ENCODE measurements at regions not wholly inside any gene's neighbourhood (a gene's known extent, or its start where the extent isn't known, plus 50 kb on each side); places are given as distances from the start of the nearest gene placed in this dataset.

GRCh38 chr5:17357504-17357903, 140.1 kb downstream of the BASP1 start:
- H3K4me1 Mint-ChIP-seq (ENCODE audit: insufficient read depth, unreplicated experiment), result no peaks in the 10 kb centered on the region
- H3K9me3 Mint-ChIP-seq (ENCODE audit: unreplicated experiment), result no peaks in the 10 kb centered on the region
- no peak for DNase-seq (ENCODE audit: unreplicated experiment)
- CTCF ChIA-PET, result no interaction called here
- H3K4me3 Mint-ChIP-seq (ENCODE audit: unreplicated experiment), result no peak overlapping the region
- POLR2A ChIA-PET, result no interaction called here
- H3K27ac Mint-ChIP-seq (ENCODE audit: low read depth, unreplicated experiment), result no peak overlapping the region
- intact Hi-C loops (cut with micrococcal nuclease), result no loop called here
- no TSS peak for BruUV-seq (replicated peaks)
- H3K27me3 Mint-ChIP-seq (ENCODE audit: insufficient read depth, unreplicated experiment), result no peaks in the 10 kb centered on the region
- TF ChIP-seq, protein P1, sequence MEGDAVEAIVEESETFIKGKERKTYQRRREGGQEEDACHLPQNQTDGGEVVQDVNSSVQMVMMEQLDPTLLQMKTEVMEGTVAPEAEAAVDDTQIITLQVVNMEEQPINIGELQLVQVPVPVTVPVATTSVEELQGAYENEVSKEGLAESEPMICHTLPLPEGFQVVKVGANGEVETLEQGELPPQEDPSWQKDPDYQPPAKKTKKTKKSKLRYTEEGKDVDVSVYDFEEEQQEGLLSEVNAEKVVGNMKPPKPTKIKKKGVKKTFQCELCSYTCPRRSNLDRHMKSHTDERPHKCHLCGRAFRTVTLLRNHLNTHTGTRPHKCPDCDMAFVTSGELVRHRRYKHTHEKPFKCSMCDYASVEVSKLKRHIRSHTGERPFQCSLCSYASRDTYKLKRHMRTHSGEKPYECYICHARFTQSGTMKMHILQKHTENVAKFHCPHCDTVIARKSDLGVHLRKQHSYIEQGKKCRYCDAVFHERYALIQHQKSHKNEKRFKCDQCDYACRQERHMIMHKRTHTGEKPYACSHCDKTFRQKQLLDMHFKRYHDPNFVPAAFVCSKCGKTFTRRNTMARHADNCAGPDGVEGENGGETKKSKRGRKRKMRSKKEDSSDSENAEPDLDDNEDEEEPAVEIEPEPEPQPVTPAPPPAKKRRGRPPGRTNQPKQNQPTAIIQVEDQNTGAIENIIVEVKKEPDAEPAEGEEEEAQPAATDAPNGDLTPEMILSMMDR (IDR thresholded peaks at IDR 0.05; ENCODE audit: unreplicated experiment), result no peak
- H3K36me3 Mint-ChIP-seq (ENCODE audit: insufficient read depth, unreplicated experiment), result no peaks in the 10 kb centered on the region

- intact Hi-C loops (cut with micrococcal nuclease), result no loop called here
- CTCF ChIA-PET, result no interaction called here
- no TSS peak for BruUV-seq (replicated peaks)
Observed at GRCh38 chr5:17358031-17358430, 140.0 kb upstream of the TAF11L2 start.

GRCh38 chr5:17359451-17360011, 138.5 kb upstream of the TAF11L2 start:
- no peaks in the 10 kb centered on the region for H3K27me3 Mint-ChIP-seq (ENCODE audit: insufficient read depth, unreplicated experiment)
- ChIA-PET CTCF (no interaction called here), POLR2A (no interaction called here)
- intact Hi-C loops (cut with micrococcal nuclease), result no loop called here
- H3K4me3 Mint-ChIP-seq (ENCODE audit: unreplicated experiment), result no peak overlapping the region
- BruUV-seq (replicated peaks), result no TSS peak
- no peaks in the 10 kb centered on the region for H3K9me3 Mint-ChIP-seq (ENCODE audit: unreplicated experiment)
- no peaks in the 10 kb centered on the region for H3K36me3 Mint-ChIP-seq (ENCODE audit: insufficient read depth, unreplicated experiment)
- no peaks in the 10 kb centered on the region for H3K4me1 Mint-ChIP-seq (ENCODE audit: insufficient read depth, unreplicated experiment)
- H3K27ac Mint-ChIP-seq (ENCODE audit: low read depth, unreplicated experiment), result no peak overlapping the region
- DNase-seq (ENCODE audit: unreplicated experiment), result no peak
- TF ChIP-seq, protein P1 (IDR thresholded peaks at IDR 0.05; ENCODE audit: unreplicated experiment), result no peak

More at GRCh38 chr5:17358031-17358430, 140.0 kb upstream of the TAF11L2 start:
- TF ChIP-seq, protein P1 (IDR thresholded peaks at IDR 0.05; ENCODE audit: unreplicated experiment), result no peak
- Mint-ChIP-seq H3K4me1 (ENCODE audit: insufficient read depth, unreplicated experiment) (no peaks in the 10 kb centered on the region), H3K9me3 (ENCODE audit: unreplicated experiment) (no peaks in the 10 kb centered on the region), H3K4me3 (ENCODE audit: unreplicated experiment) (no peak overlapping the region), H3K36me3 (ENCODE audit: insufficient read depth, unreplicated experiment) (no peaks in the 10 kb centered on the region), H3K27ac (ENCODE audit: low read depth, unreplicated experiment) (no peak overlapping the region), H3K27me3 (ENCODE audit: insufficient read depth, unreplicated experiment) (no peaks in the 10 kb centered on the region)
- POLR2A ChIA-PET, result no interaction called here
- DNase-seq (ENCODE audit: unreplicated experiment), result no peak

- H3K9me3 Mint-ChIP-seq (ENCODE audit: unreplicated experiment), result no peaks in the 10 kb centered on the region
- BruUV-seq (replicated peaks), result no TSS peak
- no peaks in the 10 kb centered on the region for H3K27me3 Mint-ChIP-seq (ENCODE audit: insufficient read depth, unreplicated experiment)
- H3K27ac Mint-ChIP-seq (ENCODE audit: low read depth, unreplicated experiment), result no peak overlapping the region
- CTCF ChIA-PET, result no interaction called here
- DNase-seq (ENCODE audit: unreplicated experiment), result no peak
- no peaks in the 10 kb centered on the region for H3K4me1 Mint-ChIP-seq (ENCODE audit: insufficient read depth, unreplicated experiment)
- no peaks in the 10 kb centered on the region for H3K36me3 Mint-ChIP-seq (ENCODE audit: insufficient read depth, unreplicated experiment)
- intact Hi-C loops (cut with micrococcal nuclease), result no loop called here
- TF ChIP-seq, protein P1 (IDR thresholded peaks at IDR 0.05; ENCODE audit: unreplicated experiment), result no peak
- H3K4me3 Mint-ChIP-seq (ENCODE audit: unreplicated experiment), result no peak overlapping the region
- POLR2A ChIA-PET, result no interaction called here
Observed at GRCh38 chr5:17360879-17361278, 137.2 kb upstream of the TAF11L2 start.

Measured in MCF 10A (cell line).